GM12878 (cell line): ENCODE measurements at regions not wholly inside any gene's neighbourhood (a gene's known extent, or its start where the extent isn't known, plus 50 kb on each side); places are given as distances from the start of the nearest gene placed in this dataset.

Source experiments
- ATAC-seq: fragments of 200-7000 bp; cut with Tn5 transposase; 3 replicates; pipeline ENCODE4 v1.9.1; 2020; ENCODE audit warnings: mild to moderate bottlenecking, moderate library complexity
- BruUV-seq: library from RNA; stranded (reverse); fragments of 400-500 nt; replicated peaks from 2 replicates; lab custom pipeline; 2021; lab: Mats Ljungman, UMichigan
- CTCF ChIA-PET: fragments of 300-600 bp; sonication (Branson Sonifier 250); formaldehyde crosslinking; extraction: SDS; loops from one replicate; lab custom pipeline; 2021; ENCODE audit warnings: inconsistent platforms; lab: Yijun Ruan, JAX
- POLR2A ChIA-PET: fragments of 350-600 bp; formaldehyde crosslinking; extraction: SDS; loops from one replicate; lab custom pipeline; 2021; ENCODE audit warnings: inconsistent platforms; lab: Charles Lee
- RAD21 ChIA-PET: fragments of 300-600 bp; sonication (Branson Sonifier 250); formaldehyde crosslinking; loops from one replicate; lab custom pipeline; 2023; ENCODE audit warnings: antibody characterized with exemption; ENCODE audit not compliant: unreplicated experiment; lab: Charles Lee
- SMC1A ChIA-PET: fragments of 300-600 bp; sonication (Branson Sonifier 250); formaldehyde crosslinking; loops from one replicate; lab custom pipeline; 2023; ENCODE audit not compliant: unreplicated experiment, uncharacterized antibody; lab: Charles Lee
- DNase-seq: peaks from one replicate; pipeline ENCODE4 v3.0.0-alpha.2; 2011; ENCODE audit warnings: low read depth, low spot score
- FAIRE-seq: peaks from 3 replicates; lab custom pipeline; 2011; peaks lifted over from hg19 to GRCh38; lab: Jason Lieb, UNC
- H2AFZ ChIP-seq: 2 replicates; pipeline ENCODE4 v1.6.0; 2011; ENCODE audit warnings: low read depth, low read length, control low read depth; ENCODE audit not compliant: control insufficient read depth
- H3K27ac ChIP-seq: 2 replicates; pipeline ENCODE4 v1.5.1; 2011; ENCODE audit warnings: control low read depth; ENCODE audit not compliant: control insufficient read depth, insufficient read depth
- H3K27me3 ChIP-seq, 2 experiments: replicated peaks in 1 of 2; 2 replicates each; pipeline versions ENCODE4 v1.6.0 to v1.6.1; 2011; ENCODE audit warnings: low read length in 1 of 2; ENCODE audit not compliant: control insufficient read depth in 2 of 2, insufficient read depth in 2 of 2
- H3K36me3 ChIP-seq, 2 experiments: 2 replicates each; pipeline ENCODE4 v1.5.1; 2011; ENCODE audit warnings: low read length in 1 of 2; ENCODE audit not compliant: control insufficient read depth in 2 of 2, insufficient read depth in 2 of 2
- H3K4me1 ChIP-seq: 2 replicates; pipeline ENCODE4 v1.6.1; 2011; ENCODE audit warnings: mild to moderate bottlenecking, low read length, moderate library complexity, mixed read lengths; ENCODE audit not compliant: control insufficient read depth, insufficient read depth
- H3K4me2 ChIP-seq: 2 replicates; pipeline ENCODE4 v1.6.0; 2011; ENCODE audit warnings: control low read depth; ENCODE audit not compliant: control insufficient read depth, insufficient read depth
- H3K4me3 ChIP-seq: fragments of 200-600 bp; sonication (generic); 2 replicates; pipeline ENCODE4 v1.5.1; 2016
- H3K79me2 ChIP-seq: 2 replicates; pipeline ENCODE4 v1.6.0; 2011; ENCODE audit warnings: low read length; ENCODE audit not compliant: control insufficient read depth, insufficient read depth
- H3K9ac ChIP-seq: 2 replicates; pipeline ENCODE4 v1.8.0; 2011; ENCODE audit warnings: low read length, control low read depth, mixed read lengths; ENCODE audit not compliant: control insufficient read depth, insufficient read depth
- H3K9me3 ChIP-seq: replicated peaks from 3 replicates; pipeline ENCODE4 v1.5.1; 2011; ENCODE audit warnings: mild to moderate bottlenecking, low read length; ENCODE audit not compliant: control insufficient read depth, insufficient read depth
- H4K20me1 ChIP-seq: 2 replicates; pipeline ENCODE4 v1.6.0; 2011; ENCODE audit not compliant: control insufficient read depth, insufficient read depth
- ASH2L ChIP-seq: fragments of 300-600, 200-600 bp; sonication (generic); IDR thresholded peaks from 2 replicates; pipeline ENCODE4 v1.6.1; 2017; ENCODE audit warnings: low read depth, mild to moderate bottlenecking, borderline replicate concordance
- BMI1 ChIP-seq: fragments of 450-650 bp; IDR thresholded peaks from 2 replicates; pipeline ENCODE4 v1.6.1; 2016; ENCODE audit warnings: mild to moderate bottlenecking, moderate library complexity, borderline replicate concordance
- FOXK2 ChIP-seq: fragments of 450-650 bp; IDR thresholded peaks from 2 replicates; pipeline ENCODE4 v1.6.1; 2017; ENCODE audit warnings: mild to moderate bottlenecking, moderate library complexity
- KDM1A ChIP-seq: fragments of 200-600 bp; sonication (generic); IDR thresholded peaks from 2 replicates; pipeline ENCODE4 v1.6.1; 2016; ENCODE audit warnings: borderline replicate concordance
- KLF5 ChIP-seq: fragments of 450-650 bp; IDR thresholded peaks from 2 replicates; pipeline ENCODE4 v1.6.1; 2014; ENCODE audit warnings: mild to moderate bottlenecking; ENCODE audit not compliant: partially characterized antibody
- MTA2 ChIP-seq: fragments of 450-650 bp; IDR thresholded peaks from 2 replicates; pipeline ENCODE4 v1.6.1; 2016; ENCODE audit warnings: low read depth, mild to moderate bottlenecking, moderate library complexity
- NFYB ChIP-seq: IDR thresholded peaks from 2 replicates; pipeline ENCODE4 v1.6.1; 2011; ENCODE audit warnings: low read depth, mild to moderate bottlenecking, low read length, improper control_type of control experiment, moderate library complexity; ENCODE audit not compliant: insufficient read depth
- NR2C2 ChIP-seq: IDR thresholded peaks from 2 replicates; pipeline ENCODE4 v1.6.1; 2011; ENCODE audit warnings: borderline replicate concordance, low read depth; ENCODE audit not compliant: control insufficient read depth, insufficient read length
- RAD21 ChIP-seq: IDR thresholded peaks from 2 replicates; pipeline ENCODE4 v1.6.1; 2011; ENCODE audit warnings: mild to moderate bottlenecking, low read depth, low read length, moderate library complexity; ENCODE audit not compliant: insufficient read depth
- ZSCAN29 ChIP-seq: fragments of 450-650 bp; IDR thresholded peaks from 2 replicates; pipeline ENCODE4 v1.6.1; 2017; ENCODE audit warnings: mild to moderate bottlenecking, moderate library complexity
- in situ Hi-C: fragments of 300-500 bp; cut with MboI; formaldehyde crosslinking; loops from 9 replicates; pipeline ENCODE4 v1.14.3; 2018; ENCODE audit warnings: mixed read lengths
- intact Hi-C: fragments of 100-400 bp; cut with micrococcal nuclease; formaldehyde crosslinking; loops from one replicate; pipeline ENCODE4 v1.14.2; 2022; ENCODE audit not compliant: unreplicated experiment
- TF ChIP-seq, protein P1 (sequence below): IDR thresholded peaks from 2 replicates; pipeline ENCODE4 v1.6.1; 2012; ENCODE audit warnings: low read depth, low read length, improper control_type of control experiment
- TF ChIP-seq, protein P2 (sequence below): IDR thresholded peaks from 2 replicates; pipeline ENCODE4 v1.6.1; 2011; ENCODE audit warnings: low read depth, mild to moderate bottlenecking, low read length, moderate library complexity, borderline replicate concordance; ENCODE audit errors: extremely low read depth
- TF ChIP-seq, protein P3 (sequence below): fragments of 450-650 bp; IDR thresholded peaks from 2 replicates; pipeline ENCODE4 v1.6.1; 2017; ENCODE audit warnings: antibody characterized with exemption, mild to moderate bottlenecking, moderate library complexity
- TF ChIP-seq, protein P4 (sequence below): fragments of 450-650 bp; IDR thresholded peaks from 2 replicates; pipeline ENCODE4 v1.6.1; 2016; ENCODE audit warnings: mild to moderate bottlenecking, moderate library complexity, borderline replicate concordance
- TF ChIP-seq, protein P5 (sequence below): IDR thresholded peaks from 2 replicates; pipeline ENCODE4 v1.6.1; 2012; ENCODE audit warnings: low read depth, low read length, improper control_type of control experiment

DNA sequence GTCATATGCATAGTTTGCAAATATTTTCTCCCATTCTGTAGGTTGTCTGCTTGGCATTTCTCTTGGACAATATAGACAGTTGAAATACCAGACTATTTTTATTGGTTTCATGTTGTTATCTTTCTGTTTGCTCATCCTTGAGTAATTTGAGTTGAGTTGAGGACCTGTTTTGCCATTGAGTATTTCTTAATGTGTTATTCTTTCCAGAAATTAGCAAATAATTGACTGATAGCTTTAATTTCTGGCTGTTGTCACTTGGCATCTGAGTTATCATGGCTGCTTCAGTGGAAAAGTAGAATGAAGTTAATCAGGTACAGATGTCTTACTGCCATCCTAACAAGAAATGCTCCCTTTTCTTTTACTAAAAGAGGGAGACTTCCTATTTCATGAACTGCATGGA, 264.8 kb upstream of the DUSP10 start:
- Histone ChIP-seq H2AFZ (no peak overlapping the region), H4K20me1 (no peaks in the 10 kb centered on the region), H3K9me3 (no peaks in the 10 kb centered on the region; the same call in 2 of the 3 replicates), H3K36me3 (no peaks in the 10 kb centered on the region), H3K79me2 (no peaks in the 10 kb centered on the region), H3K4me1 (no peaks in the 10 kb centered on the region), H3K4me2 (no peak overlapping the region), H3K27me3 (no peaks in the 10 kb centered on the region), H3K4me3 (no peak overlapping the region), H3K27ac (no peak overlapping the region), H3K9ac (no peak overlapping the region)
- ATAC-seq (no peak), FAIRE-seq (no peak), DNase-seq (no peak)
- RAD21 ChIA-PET: no interaction called here
- POLR2A ChIA-PET: interaction anchor here (1.4 kb wide), 1 partner anchor 45 kb away, joined by 3 read pairs; no protein-coding TSS in a partner anchor
- no peak for TF ChIP-seq BMI1
- no peak for TF ChIP-seq NFYB
- TF ChIP-seq, protein P1, sequence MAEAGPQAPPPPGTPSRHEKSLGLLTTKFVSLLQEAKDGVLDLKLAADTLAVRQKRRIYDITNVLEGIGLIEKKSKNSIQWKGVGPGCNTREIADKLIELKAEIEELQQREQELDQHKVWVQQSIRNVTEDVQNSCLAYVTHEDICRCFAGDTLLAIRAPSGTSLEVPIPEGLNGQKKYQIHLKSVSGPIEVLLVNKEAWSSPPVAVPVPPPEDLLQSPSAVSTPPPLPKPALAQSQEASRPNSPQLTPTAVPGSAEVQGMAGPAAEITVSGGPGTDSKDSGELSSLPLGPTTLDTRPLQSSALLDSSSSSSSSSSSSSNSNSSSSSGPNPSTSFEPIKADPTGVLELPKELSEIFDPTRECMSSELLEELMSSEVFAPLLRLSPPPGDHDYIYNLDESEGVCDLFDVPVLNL: no peak
- TF ChIP-seq, protein P2, sequence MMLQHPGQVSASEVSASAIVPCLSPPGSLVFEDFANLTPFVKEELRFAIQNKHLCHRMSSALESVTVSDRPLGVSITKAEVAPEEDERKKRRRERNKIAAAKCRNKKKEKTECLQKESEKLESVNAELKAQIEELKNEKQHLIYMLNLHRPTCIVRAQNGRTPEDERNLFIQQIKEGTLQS: no peak
- no peak for TF ChIP-seq KDM1A
- no peak for TF ChIP-seq ASH2L
- no peak for TF ChIP-seq KLF5
- no peak for TF ChIP-seq MTA2
- no peak for TF ChIP-seq RAD21
- TF ChIP-seq, protein P3, sequence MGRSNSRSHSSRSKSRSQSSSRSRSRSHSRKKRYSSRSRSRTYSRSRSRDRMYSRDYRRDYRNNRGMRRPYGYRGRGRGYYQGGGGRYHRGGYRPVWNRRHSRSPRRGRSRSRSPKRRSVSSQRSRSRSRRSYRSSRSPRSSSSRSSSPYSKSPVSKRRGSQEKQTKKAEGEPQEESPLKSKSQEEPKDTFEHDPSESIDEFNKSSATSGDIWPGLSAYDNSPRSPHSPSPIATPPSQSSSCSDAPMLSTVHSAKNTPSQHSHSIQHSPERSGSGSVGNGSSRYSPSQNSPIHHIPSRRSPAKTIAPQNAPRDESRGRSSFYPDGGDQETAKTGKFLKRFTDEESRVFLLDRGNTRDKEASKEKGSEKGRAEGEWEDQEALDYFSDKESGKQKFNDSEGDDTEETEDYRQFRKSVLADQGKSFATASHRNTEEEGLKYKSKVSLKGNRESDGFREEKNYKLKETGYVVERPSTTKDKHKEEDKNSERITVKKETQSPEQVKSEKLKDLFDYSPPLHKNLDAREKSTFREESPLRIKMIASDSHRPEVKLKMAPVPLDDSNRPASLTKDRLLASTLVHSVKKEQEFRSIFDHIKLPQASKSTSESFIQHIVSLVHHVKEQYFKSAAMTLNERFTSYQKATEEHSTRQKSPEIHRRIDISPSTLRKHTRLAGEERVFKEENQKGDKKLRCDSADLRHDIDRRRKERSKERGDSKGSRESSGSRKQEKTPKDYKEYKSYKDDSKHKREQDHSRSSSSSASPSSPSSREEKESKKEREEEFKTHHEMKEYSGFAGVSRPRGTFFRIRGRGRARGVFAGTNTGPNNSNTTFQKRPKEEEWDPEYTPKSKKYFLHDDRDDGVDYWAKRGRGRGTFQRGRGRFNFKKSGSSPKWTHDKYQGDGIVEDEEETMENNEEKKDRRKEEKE: no peak
- TF ChIP-seq, protein P4, sequence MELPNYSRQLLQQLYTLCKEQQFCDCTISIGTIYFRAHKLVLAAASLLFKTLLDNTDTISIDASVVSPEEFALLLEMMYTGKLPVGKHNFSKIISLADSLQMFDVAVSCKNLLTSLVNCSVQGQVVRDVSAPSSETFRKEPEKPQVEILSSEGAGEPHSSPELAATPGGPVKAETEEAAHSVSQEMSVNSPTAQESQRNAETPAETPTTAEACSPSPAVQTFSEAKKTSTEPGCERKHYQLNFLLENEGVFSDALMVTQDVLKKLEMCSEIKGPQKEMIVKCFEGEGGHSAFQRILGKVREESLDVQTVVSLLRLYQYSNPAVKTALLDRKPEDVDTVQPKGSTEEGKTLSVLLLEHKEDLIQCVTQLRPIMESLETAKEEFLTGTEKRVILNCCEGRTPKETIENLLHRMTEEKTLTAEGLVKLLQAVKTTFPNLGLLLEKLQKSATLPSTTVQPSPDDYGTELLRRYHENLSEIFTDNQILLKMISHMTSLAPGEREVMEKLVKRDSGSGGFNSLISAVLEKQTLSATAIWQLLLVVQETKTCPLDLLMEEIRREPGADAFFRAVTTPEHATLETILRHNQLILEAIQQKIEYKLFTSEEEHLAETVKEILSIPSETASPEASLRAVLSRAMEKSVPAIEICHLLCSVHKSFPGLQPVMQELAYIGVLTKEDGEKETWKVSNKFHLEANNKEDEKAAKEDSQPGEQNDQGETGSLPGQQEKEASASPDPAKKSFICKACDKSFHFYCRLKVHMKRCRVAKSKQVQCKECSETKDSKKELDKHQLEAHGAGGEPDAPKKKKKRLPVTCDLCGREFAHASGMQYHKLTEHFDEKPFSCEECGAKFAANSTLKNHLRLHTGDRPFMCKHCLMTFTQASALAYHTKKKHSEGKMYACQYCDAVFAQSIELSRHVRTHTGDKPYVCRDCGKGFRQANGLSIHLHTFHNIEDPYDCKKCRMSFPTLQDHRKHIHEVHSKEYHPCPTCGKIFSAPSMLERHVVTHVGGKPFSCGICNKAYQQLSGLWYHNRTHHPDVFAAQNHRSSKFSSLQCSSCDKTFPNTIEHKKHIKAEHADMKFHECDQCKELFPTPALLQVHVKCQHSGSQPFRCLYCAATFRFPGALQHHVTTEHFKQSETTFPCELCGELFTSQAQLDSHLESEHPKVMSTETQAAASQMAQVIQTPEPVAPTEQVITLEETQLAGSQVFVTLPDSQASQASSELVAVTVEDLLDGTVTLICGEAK: no peak
- no peak for TF ChIP-seq NR2C2
- TF ChIP-seq, protein P5, sequence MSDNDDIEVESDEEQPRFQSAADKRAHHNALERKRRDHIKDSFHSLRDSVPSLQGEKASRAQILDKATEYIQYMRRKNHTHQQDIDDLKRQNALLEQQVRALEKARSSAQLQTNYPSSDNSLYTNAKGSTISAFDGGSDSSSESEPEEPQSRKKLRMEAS: no peak
- TF ChIP-seq FOXK2: no peak
- TF ChIP-seq ZSCAN29: no peak
- intact Hi-C loops (loop anchor here (5.0 kb wide), 3 partner anchors 124 to 264 kb away; partner anchors contain the start of gene DUSP10), in situ Hi-C loops (no loop called here)
- SMC1A ChIA-PET: interaction anchor here (1.4 to 3.9 kb wide), 6 partner anchors 9 to 528 kb away, joined by 4 to 23 read pairs (median 13); partner anchors contain the start of gene DUSP10
- no TSS peak for BruUV-seq
- CTCF ChIA-PET: interaction anchor here (0.7 to 3.6 kb wide), 5 partner anchors 14 to 228 kb away, joined by 3 to 18 read pairs (median 3); no protein-coding TSS in a partner anchor
